ENCODE measurements at regions not wholly inside any gene's neighbourhood (a gene's known extent, or its start where the extent isn't known, plus 50 kb on each side); places are given as distances from the start of the nearest gene placed in this dataset.

GRCh38 chr19:28532765-28533341 lies 680.1 kb downstream of the UQCRFS1 start:
- no peak for TF ChIP-seq SUZ12 (IDR thresholded peaks at IDR 0.05; ENCODE audit: extremely low read depth, insufficient read depth, insufficient read length)
- TF ChIP-seq YY1 (IDR thresholded peaks at IDR 0.05; ENCODE audit: insufficient read depth, insufficient read length), result no peak
- no peak for TF ChIP-seq ZNF274 (IDR thresholded peaks at IDR 0.05; ENCODE audit: low read depth, low read length)

Data from NT2/D1 (cell line).